Amniotic stem cell (primary cell): ENCODE measurements at regions not wholly inside any gene's neighbourhood (a gene's known extent, or its start where the extent isn't known, plus 50 kb on each side); places are given as distances from the start of the nearest gene placed in this dataset.

Source experiments
- DNase-seq: peaks from one replicate; lab custom pipeline; 2025; lab: John Stamatoyannopoulos, UW

- no peak for DNase-seq
Observed at GRCh38 chr5:99724732-99725290, 796.0 kb upstream of the CHD1 start.

- DNase-seq, result no peak
Observed at GRCh38 chr5:99721506-99721905, 792.7 kb upstream of the CHD1 start.

- no peak for DNase-seq
Observed at GRCh38 chr5:99715921-99716320, 787.1 kb upstream of the CHD1 start.

- no peak for DNase-seq
Observed at GRCh38 chr5:99706160-99706559, 777.4 kb upstream of the CHD1 start.

- no peak for DNase-seq
Observed at GRCh38 chr5:99702565-99702964, 773.8 kb upstream of the CHD1 start.

- DNase-seq, result no peak
Observed at GRCh38 chr5:99694884-99695283, 766.1 kb upstream of the CHD1 start.

- DNase-seq, result no peak
Observed at GRCh38 chr5:99686538-99686937, 757.7 kb upstream of the CHD1 start.

GRCh38 chr5:99675974-99676373, 747.2 kb upstream of the CHD1 start:
- DNase-seq, result no peak

- no peak for DNase-seq
Observed at GRCh38 chr5:99674101-99674500, 745.3 kb upstream of the CHD1 start.

GRCh38 chr5:99664972-99665371, 736.2 kb upstream of the CHD1 start:
- no peak for DNase-seq

GRCh38 chr5:99651298-99651697, 722.5 kb upstream of the CHD1 start:
- DNase-seq, result no peak

- DNase-seq, result no peak
Observed at GRCh38 chr5:99646011-99646647, 717.3 kb upstream of the CHD1 start.

- DNase-seq, result no peak
Observed at GRCh38 chr5:99644822-99645221, 716.0 kb upstream of the CHD1 start.

GRCh38 chr5:99640646-99641045, 711.8 kb upstream of the CHD1 start:
- DNase-seq, result no peak

- no peak for DNase-seq
Observed at GRCh38 chr5:99639905-99640304, 711.1 kb upstream of the CHD1 start.

GRCh38 chr5:99636663-99637062, 707.9 kb upstream of the CHD1 start:
- no peak for DNase-seq

GRCh38 chr5:99621772-99622681, 693.2 kb upstream of the CHD1 start:
- DNase-seq, result no peak

- no peak for DNase-seq
Observed at GRCh38 chr5:99617335-99617734, 688.5 kb upstream of the CHD1 start.

- DNase-seq, result no peak
Observed at GRCh38 chr5:99614888-99615287, 686.1 kb upstream of the CHD1 start.

- DNase-seq, result no peak
Observed at GRCh38 chr5:99607124-99607523, 678.3 kb upstream of the CHD1 start.

- DNase-seq, result no peak
Observed at GRCh38 chr5:99605904-99606303, 677.1 kb upstream of the CHD1 start.

- DNase-seq, result no peak
Observed at GRCh38 chr5:99600952-99601351, 672.1 kb upstream of the CHD1 start.

GRCh38 chr5:99590806-99591205, 662.0 kb upstream of the CHD1 start:
- no peak for DNase-seq
